Aorta (tissue), 5 donors: ENCODE measurements at regions not wholly inside any gene's neighbourhood (a gene's known extent, or its start where the extent isn't known, plus 50 kb on each side); places are given as distances from the start of the nearest gene placed in this dataset.

Experiments
- ATAC-seq: fragments of 200-7000 bp; cut with Tn5 transposase; one replicate; pipeline ENCODE4 v1.9.1; 2022; ENCODE audit warnings: moderate library complexity; ENCODE audit not compliant: low FRiP score
- DNase-seq, 2 donors: peaks; one replicate each; pipeline ENCODE4 v3.0.0-alpha.2; 2020
- H3K27ac ChIP-seq, 2 donors: one replicate each; pipeline ENCODE4 v1.5.1; 2013; ENCODE audit warnings: low read length in 2 of 2, mild to moderate bottlenecking in 2 of 2, moderate library complexity in 2 of 2, control low read depth in 1 of 2, inconsistent platforms in 1 of 2, low read depth in 1 of 2
- H3K27me3 ChIP-seq, 2 donors: one replicate each; pipeline ENCODE4 v1.6.1; 2013; ENCODE audit warnings: control low read depth in 1 of 2, low read length in 1 of 2, mild to moderate bottlenecking in 1 of 2, moderate library complexity in 1 of 2; ENCODE audit not compliant: insufficient read depth in 2 of 2, control insufficient read depth in 1 of 2
- H3K36me3 ChIP-seq, 2 donors: one replicate each; pipeline ENCODE4 v1.6.1; 2013; ENCODE audit warnings: control low read depth in 1 of 2, low read length in 1 of 2, mild to moderate bottlenecking in 1 of 2; ENCODE audit not compliant: insufficient read depth in 2 of 2, control insufficient read depth in 1 of 2
- H3K4me1 ChIP-seq, 2 donors: one replicate each; pipeline ENCODE4 v1.6.1; 2013; ENCODE audit warnings: low read length in 2 of 2, control low read depth in 1 of 2, mild to moderate bottlenecking in 1 of 2, moderate library complexity in 1 of 2; ENCODE audit not compliant: insufficient read depth in 2 of 2, control insufficient read depth in 1 of 2
- H3K4me3 ChIP-seq, 2 donors: one replicate each; pipeline ENCODE4 v1.5.1; 2013; ENCODE audit warnings: low read length in 2 of 2, control low read depth in 1 of 2, mild to moderate bottlenecking in 1 of 2
- H3K9me3 ChIP-seq: one replicate; pipeline ENCODE4 v1.6.1; 2013; ENCODE audit warnings: mild to moderate bottlenecking, low read length; ENCODE audit not compliant: control insufficient read depth
- WGBS, 2 donors: extraction: QIAGEN DNeasy Blood & Tissue Kit; methylation state at CpG; one replicate each; pipeline ENCODE4 v1.1.7; 2013; 5-methylcytosine and 5-hydroxymethylcytosine counted together
- intact Hi-C, 2 donors: fragments of 100-400 bp; cut with DNase I; formaldehyde crosslinking; loops; one replicate each; pipeline versions ENCODE4 v1.14.2 to v1.15.0; 2022
- donor health status: healthy with polysubstance abuse.
- donor health status: Bipolar disorder and iron deficiency.
- donor health status: DM: no; HTN: no; CAD: no.
- donor health status: DM: no; HTN: no; CAD: no.
- donor health status: DM: yes; HTN: yes; CAD: no.

- H3K27me3 ChIP-seq, result no peaks in the 10 kb centered on the region
- H3K4me3 ChIP-seq, result no peak overlapping the region
- WGBS, 2 donors, result 59 to 78% methylated on average over 1 of the region's 1 CpG
- no peaks in the 10 kb centered on the region for H3K9me3 ChIP-seq
- H3K36me3 ChIP-seq, result no peaks in the 10 kb centered on the region
- H3K27ac ChIP-seq, result no peak overlapping the region
- intact Hi-C loops, result no loop called here
- DNase-seq (no peak), ATAC-seq (no peak)
- no peaks in the 10 kb centered on the region for H3K4me1 ChIP-seq
These were observed 398.8 kb downstream of the HS3ST3B1 start for GRCh38 chr17:14699574-14700185.

GRCh38 chr17:14693382-14693781 is 392.5 kb downstream of the HS3ST3B1 start:
- Histone ChIP-seq H3K27me3 (no peaks in the 10 kb centered on the region), H3K36me3 (no peaks in the 10 kb centered on the region), H3K27ac (no peak overlapping the region), H3K4me1 (no peaks in the 10 kb centered on the region), H3K9me3 (no peaks in the 10 kb centered on the region), H3K4me3 (no peak overlapping the region)
- WGBS, 2 donors, result 40 to 52% methylated on average over 1 of the region's 1 CpG
- intact Hi-C loops, result no loop called here
- DNase-seq (no peak), ATAC-seq (no peak)

- Histone ChIP-seq H3K27me3 (no peaks in the 10 kb centered on the region), H3K27ac (no peak overlapping the region), H3K9me3 (no peaks in the 10 kb centered on the region), H3K4me1 (no peaks in the 10 kb centered on the region), H3K36me3 (no peaks in the 10 kb centered on the region), H3K4me3 (no peak overlapping the region)
- ATAC-seq (no peak), DNase-seq (no peak)
- WGBS, 2 donors, result 56 to 58% methylated on average over 2 of the region's 2 CpGs
- intact Hi-C loops, result no loop called here
These were observed 389.8 kb downstream of the HS3ST3B1 start for GRCh38 chr17:14690704-14691103.

- WGBS, 2 donors, result 56 to 70% methylated on average over 3 of the region's 3 CpGs
- Histone ChIP-seq H3K36me3 (no peaks in the 10 kb centered on the region), H3K4me1 (no peaks in the 10 kb centered on the region), H3K27ac (no peak overlapping the region), H3K9me3 (no peaks in the 10 kb centered on the region), H3K27me3 (no peaks in the 10 kb centered on the region), H3K4me3 (no peak overlapping the region)
- DNase-seq (no peak), ATAC-seq (no peak)
- intact Hi-C loops, result no loop called here
These were observed 387.3 kb downstream of the HS3ST3B1 start for GRCh38 chr17:14688134-14688533.

- intact Hi-C loops, result no loop called here
- H3K4me3 ChIP-seq, result no peak overlapping the region
- no peaks in the 10 kb centered on the region for H3K9me3 ChIP-seq
- no peaks in the 10 kb centered on the region for H3K4me1 ChIP-seq
- no peaks in the 10 kb centered on the region for H3K27me3 ChIP-seq
- no peak overlapping the region for H3K27ac ChIP-seq
- WGBS, 2 donors, result 46 to 63% methylated on average over 4 of the region's 4 CpGs
- peak in 1 of 2 donors; percentile 40 for DNase-seq
- ATAC-seq, result no peak
- no peaks in the 10 kb centered on the region for H3K36me3 ChIP-seq
These were observed 371.9 kb downstream of the HS3ST3B1 start for GRCh38 chr17:14672830-14673229.

- Histone ChIP-seq H3K36me3 (no peaks in the 10 kb centered on the region), H3K9me3 (no peaks in the 10 kb centered on the region), H3K4me1 (no peaks in the 10 kb centered on the region), H3K4me3 (no peak overlapping the region), H3K27me3 (no peaks in the 10 kb centered on the region), H3K27ac (no peak overlapping the region)
- intact Hi-C loops, result no loop called here
- 83 to 94% methylated on average over 1 of the region's 1 CpG for WGBS, 2 donors
- DNase-seq (no peak), ATAC-seq (no peak)
These were observed 370.0 kb downstream of the HS3ST3B1 start for GRCh38 chr17:14670861-14671260.

GRCh38 chr17:14664511-14664910 is 363.6 kb downstream of the HS3ST3B1 start:
- ATAC-seq, result no peak

GRCh38 chr17:14641117-14641516 is 340.2 kb downstream of the HS3ST3B1 start:
- no peak overlapping the region for H3K4me3 ChIP-seq

More at GRCh38 chr17:14664511-14664910, 363.6 kb downstream of the HS3ST3B1 start:
- H3K4me1 ChIP-seq, result no peaks in the 10 kb centered on the region
- no peak overlapping the region for H3K27ac ChIP-seq
- no peaks in the 10 kb centered on the region for H3K9me3 ChIP-seq
- no peak overlapping the region for H3K4me3 ChIP-seq
- 5 to 44% methylated on average over 4 of the region's 4 CpGs for WGBS, 2 donors
- intact Hi-C loops, result no loop called here
- H3K36me3 ChIP-seq, result peaks cover 0 to 2% of the 10 kb centered on the region in 2 donors
- DNase-seq, result no peak
- H3K27me3 ChIP-seq, result no peaks in the 10 kb centered on the region

GRCh38 chr17:14637260-14637659 is 336.4 kb downstream of the HS3ST3B1 start:
- no peaks in the 10 kb centered on the region for H3K27me3 ChIP-seq
- ATAC-seq, result no peak
- no peak for DNase-seq
- intact Hi-C loops, result no loop called here
- 92% methylated on average over 1 of the region's 1 CpG for WGBS, 2 donors
- H3K4me3 ChIP-seq, result no peak overlapping the region
- H3K4me1 ChIP-seq, result no peaks in the 10 kb centered on the region
- no peak overlapping the region for H3K27ac ChIP-seq
- H3K9me3 ChIP-seq, result no peaks in the 10 kb centered on the region
- no peaks in the 10 kb centered on the region for H3K36me3 ChIP-seq

More at GRCh38 chr17:14641117-14641516, 340.2 kb downstream of the HS3ST3B1 start:
- DNase-seq (no peak), ATAC-seq (no peak)
- H3K27me3 ChIP-seq, result no peaks in the 10 kb centered on the region
- 61 to 67% methylated on average over 1 of the region's 1 CpG for WGBS, 2 donors
- H3K27ac ChIP-seq, result no peak overlapping the region
- intact Hi-C loops, result loop anchor here in 1 of 2 donors (2.0 kb wide), 1 partner anchor 14 kb away; no protein-coding TSS in a partner anchor
- no peaks in the 10 kb centered on the region for H3K9me3 ChIP-seq
- no peaks in the 10 kb centered on the region for H3K4me1 ChIP-seq
- no peaks in the 10 kb centered on the region for H3K36me3 ChIP-seq
